ENCODE measurements at regions not wholly inside any gene's neighbourhood (a gene's known extent, or its start where the extent isn't known, plus 50 kb on each side); places are given as distances from the start of the nearest gene placed in this dataset.

DNA sequence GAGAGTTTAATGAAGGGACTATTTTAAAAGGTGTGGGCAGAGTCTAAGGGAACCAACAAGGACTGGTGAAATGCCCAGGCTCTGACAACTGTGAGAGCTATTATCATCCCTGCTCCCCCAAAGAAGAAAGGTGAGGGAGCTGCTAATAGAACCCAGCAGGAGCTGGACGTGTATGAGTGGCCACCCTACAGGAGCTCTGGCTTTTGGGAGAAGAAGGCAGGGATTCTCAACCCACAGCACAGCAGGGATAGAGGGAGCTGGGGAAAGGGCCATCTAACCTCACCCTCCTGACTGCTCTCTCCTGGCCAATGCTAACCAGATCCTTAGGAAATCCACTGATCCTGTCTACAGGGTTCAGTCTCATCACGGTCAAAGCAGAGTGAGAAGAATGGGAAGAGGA, 57.1 kb downstream of the GRIN2B start:
- TF ChIP-seq SIN3A (IDR thresholded peaks at IDR 0.05; ENCODE audit: borderline replicate concordance, insufficient read depth, low read length) (no peak), TAF1 (IDR thresholded peaks at IDR 0.05; ENCODE audit: borderline replicate concordance, insufficient read depth, low read length) (no peak), POLR2AphosphoS5 (IDR thresholded peaks at IDR 0.05; ENCODE audit: low read depth, low read length) (no peak), FOXP2 (optimal IDR thresholded peaks at IDR 0.05; ENCODE audit: borderline replicate concordance, extremely low read depth, extremely low read length, insufficient read depth) (no peak)
- TF ChIP-seq, protein P1, sequence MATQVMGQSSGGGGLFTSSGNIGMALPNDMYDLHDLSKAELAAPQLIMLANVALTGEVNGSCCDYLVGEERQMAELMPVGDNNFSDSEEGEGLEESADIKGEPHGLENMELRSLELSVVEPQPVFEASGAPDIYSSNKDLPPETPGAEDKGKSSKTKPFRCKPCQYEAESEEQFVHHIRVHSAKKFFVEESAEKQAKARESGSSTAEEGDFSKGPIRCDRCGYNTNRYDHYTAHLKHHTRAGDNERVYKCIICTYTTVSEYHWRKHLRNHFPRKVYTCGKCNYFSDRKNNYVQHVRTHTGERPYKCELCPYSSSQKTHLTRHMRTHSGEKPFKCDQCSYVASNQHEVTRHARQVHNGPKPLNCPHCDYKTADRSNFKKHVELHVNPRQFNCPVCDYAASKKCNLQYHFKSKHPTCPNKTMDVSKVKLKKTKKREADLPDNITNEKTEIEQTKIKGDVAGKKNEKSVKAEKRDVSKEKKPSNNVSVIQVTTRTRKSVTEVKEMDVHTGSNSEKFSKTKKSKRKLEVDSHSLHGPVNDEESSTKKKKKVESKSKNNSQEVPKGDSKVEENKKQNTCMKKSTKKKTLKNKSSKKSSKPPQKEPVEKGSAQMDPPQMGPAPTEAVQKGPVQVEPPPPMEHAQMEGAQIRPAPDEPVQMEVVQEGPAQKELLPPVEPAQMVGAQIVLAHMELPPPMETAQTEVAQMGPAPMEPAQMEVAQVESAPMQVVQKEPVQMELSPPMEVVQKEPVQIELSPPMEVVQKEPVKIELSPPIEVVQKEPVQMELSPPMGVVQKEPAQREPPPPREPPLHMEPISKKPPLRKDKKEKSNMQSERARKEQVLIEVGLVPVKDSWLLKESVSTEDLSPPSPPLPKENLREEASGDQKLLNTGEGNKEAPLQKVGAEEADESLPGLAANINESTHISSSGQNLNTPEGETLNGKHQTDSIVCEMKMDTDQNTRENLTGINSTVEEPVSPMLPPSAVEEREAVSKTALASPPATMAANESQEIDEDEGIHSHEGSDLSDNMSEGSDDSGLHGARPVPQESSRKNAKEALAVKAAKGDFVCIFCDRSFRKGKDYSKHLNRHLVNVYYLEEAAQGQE (IDR thresholded peaks at IDR 0.05; ENCODE audit: insufficient read depth in 1 of 2, low read depth in 2 of 2, low read length in 2 of 2) = no peak

- TF ChIP-seq FOXP2 (optimal IDR thresholded peaks at IDR 0.05; ENCODE audit: borderline replicate concordance, extremely low read depth, extremely low read length, insufficient read depth) = no peak
Observed at GRCh38 chr12:13918897-13919296, 62.5 kb downstream of the GRIN2B start.

DNA sequence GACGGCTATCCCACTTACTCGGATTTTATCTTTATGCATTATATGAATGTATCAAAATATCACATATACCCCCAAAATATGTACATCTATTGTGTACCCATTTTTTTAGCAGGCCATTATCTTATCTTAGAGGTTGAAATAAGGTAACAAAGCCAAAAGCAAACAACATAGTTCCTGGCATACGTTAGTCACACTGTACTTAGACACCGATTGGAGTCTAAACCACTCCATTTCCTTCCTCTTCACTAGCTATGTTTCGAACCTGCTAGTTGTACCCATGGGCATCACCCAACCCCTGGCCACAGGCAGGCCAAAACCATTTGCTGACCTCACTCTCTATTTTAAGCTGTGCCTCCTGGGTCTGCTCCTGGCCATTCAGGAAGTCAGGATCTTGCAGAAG, 66.3 kb downstream of the GRIN2B start:
- no peak for TF ChIP-seq POLR2AphosphoS5 (IDR thresholded peaks at IDR 0.05; ENCODE audit: low read depth, low read length)
- TF ChIP-seq TAF1 (IDR thresholded peaks at IDR 0.05; ENCODE audit: borderline replicate concordance, insufficient read depth, low read length) = no peak
- TF ChIP-seq FOXP2 (optimal IDR thresholded peaks at IDR 0.05; ENCODE audit: borderline replicate concordance, extremely low read depth, extremely low read length, insufficient read depth) = no peak
- TF ChIP-seq, protein P1 (IDR thresholded peaks at IDR 0.05; ENCODE audit: insufficient read depth in 1 of 2, low read depth in 2 of 2, low read length in 2 of 2) = no peak
- no peak for TF ChIP-seq SIN3A (IDR thresholded peaks at IDR 0.05; ENCODE audit: borderline replicate concordance, insufficient read depth, low read length)

DNA sequence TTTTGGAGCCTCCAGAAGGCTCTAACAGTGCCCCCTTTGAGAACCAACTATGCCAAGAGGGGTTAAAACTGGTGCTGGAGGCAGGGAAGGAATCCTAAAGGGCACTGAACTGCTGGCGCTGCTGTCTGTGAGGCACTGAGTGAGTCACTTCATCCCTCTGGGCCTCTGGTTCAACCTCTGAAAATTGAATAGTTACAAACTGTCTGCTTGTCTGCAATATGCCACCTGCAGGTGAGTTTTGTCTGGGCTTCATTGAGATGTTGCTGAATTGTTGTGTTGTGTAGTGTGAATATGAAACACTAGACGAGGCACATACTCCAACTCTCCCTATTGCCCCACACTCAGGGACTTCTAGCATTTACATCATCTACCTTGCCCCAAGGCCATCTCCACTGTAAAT, 68.0 kb downstream of the GRIN2B start:
- TF ChIP-seq POLR2AphosphoS5 (IDR thresholded peaks at IDR 0.05; ENCODE audit: low read depth, low read length) (no peak), TAF1 (IDR thresholded peaks at IDR 0.05; ENCODE audit: borderline replicate concordance, insufficient read depth, low read length) (no peak), FOXP2 (optimal IDR thresholded peaks at IDR 0.05; ENCODE audit: borderline replicate concordance, extremely low read depth, extremely low read length, insufficient read depth) (no peak), SIN3A (IDR thresholded peaks at IDR 0.05; ENCODE audit: borderline replicate concordance, insufficient read depth, low read length) (no peak)
- TF ChIP-seq, protein P1 (IDR thresholded peaks at IDR 0.05; ENCODE audit: insufficient read depth in 1 of 2, low read depth in 2 of 2, low read length in 2 of 2) = no peak

DNA sequence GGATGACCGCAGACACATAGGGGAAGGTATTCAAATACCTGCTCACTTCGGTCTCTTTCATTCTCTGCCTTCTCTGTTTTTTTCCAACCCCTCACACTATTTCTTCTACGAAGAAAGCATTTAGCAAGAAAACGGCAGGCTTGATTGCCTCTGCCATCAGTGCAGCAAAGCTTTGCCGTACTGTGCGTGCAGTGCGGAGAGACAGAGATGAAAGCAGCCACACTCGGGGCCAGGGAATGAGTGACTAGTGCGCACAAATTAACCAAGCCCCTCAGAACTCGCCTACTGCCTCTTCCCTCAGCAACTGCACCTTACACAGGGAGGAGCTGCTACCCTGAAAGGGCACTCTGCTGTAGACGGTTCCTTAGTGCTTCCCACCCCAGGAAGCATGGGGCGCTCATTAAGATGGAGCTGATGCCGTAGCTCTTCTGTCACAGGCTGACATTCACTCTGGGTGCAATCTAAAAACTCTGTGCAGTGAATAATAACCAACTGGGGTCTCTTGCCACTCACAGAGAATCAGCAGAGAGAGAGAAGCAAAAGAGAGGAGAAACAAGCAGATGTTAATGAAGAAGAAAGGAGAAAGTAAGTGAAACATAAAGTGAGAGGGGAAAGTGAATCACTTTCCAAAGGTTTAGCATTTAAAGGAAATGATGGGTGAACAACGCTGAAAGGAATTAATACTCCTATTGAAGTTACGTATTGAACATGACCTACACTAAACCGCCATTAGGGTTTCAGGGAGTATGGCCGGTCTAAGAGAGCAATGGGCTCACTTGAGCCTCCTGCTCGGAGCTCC, 69.4 kb downstream of the GRIN2B start:
- no peak for TF ChIP-seq FOXP2 (optimal IDR thresholded peaks at IDR 0.05; ENCODE audit: borderline replicate concordance, extremely low read depth, extremely low read length, insufficient read depth)
- no peak for TF ChIP-seq TAF1 (IDR thresholded peaks at IDR 0.05; ENCODE audit: borderline replicate concordance, insufficient read depth, low read length)
- no peak for TF ChIP-seq SIN3A (IDR thresholded peaks at IDR 0.05; ENCODE audit: borderline replicate concordance, insufficient read depth, low read length)
- TF ChIP-seq POLR2AphosphoS5 (IDR thresholded peaks at IDR 0.05; ENCODE audit: low read depth, low read length) = no peak
- TF ChIP-seq, protein P1 (IDR thresholded peaks at IDR 0.05; ENCODE audit: insufficient read depth in 1 of 2, low read depth in 2 of 2, low read length in 2 of 2) = no peak

Measured in PFSK-1 (cell line).